ENCODE measurements at regions not wholly inside any gene's neighbourhood (a gene's known extent, or its start where the extent isn't known, plus 50 kb on each side); places are given as distances from the start of the nearest gene placed in this dataset.

GRCh38 chr15:50821476-50821875 lies 56.0 kb upstream of the SPPL2A start:
- no peaks in the 10 kb centered on the region for H3K4me1 ChIP-seq (ENCODE audit: control insufficient read depth, insufficient read depth, low read length)
- WGBS (ENCODE audit: insufficient coverage): 96% methylated on average over 3 of the region's 3 CpGs
- H3K27me3 Mint-ChIP-seq (ENCODE audit: low read depth in 2 of 2): peaks cover 6 to 16% of the 10 kb centered on the region in 2 donors
- no peak overlapping the region for H3K4me3 ChIP-seq (ENCODE audit: low read length)
- H3K9me3 ChIP-seq (ENCODE audit: control insufficient read depth, insufficient read depth, low read length): no peaks in the 10 kb centered on the region
- no peaks in the 10 kb centered on the region for H3K9me3 Mint-ChIP-seq
- DNase-seq: no peak
- no peak overlapping the region for H3K27ac Mint-ChIP-seq
- TF ChIP-seq CTCF (IDR thresholded peaks at IDR 0.05): no peak
- no peak overlapping the region for H3K4me3 Mint-ChIP-seq
- ATAC-seq: no peak
- H3K36me3 ChIP-seq (ENCODE audit: control insufficient read depth, insufficient read depth, low read length): no peaks in the 10 kb centered on the region
- no peaks in the 10 kb centered on the region for H3K27me3 ChIP-seq (ENCODE audit: control insufficient read depth, insufficient read depth, low read length)
- no peaks in the 10 kb centered on the region for H3K4me1 Mint-ChIP-seq
- no peaks in the 10 kb centered on the region for H3K36me3 Mint-ChIP-seq
- H3K27ac ChIP-seq (ENCODE audit: low read length): no peak overlapping the region
- intact Hi-C loops (cut with micrococcal nuclease): no loop called here

GRCh38 chr15:50820808-50821382 lies 55.4 kb upstream of the SPPL2A start:
- Mint-ChIP-seq H3K9me3 (no peaks in the 10 kb centered on the region), H3K27me3 (ENCODE audit: low read depth in 2 of 2) (peaks cover 6 to 13% of the 10 kb centered on the region in 2 donors), H3K4me1 (no peaks in the 10 kb centered on the region), H3K27ac (no peak overlapping the region), H3K36me3 (no peaks in the 10 kb centered on the region), H3K4me3 (no peak overlapping the region)
- Histone ChIP-seq H3K4me1 (ENCODE audit: control insufficient read depth, insufficient read depth, low read length) (no peaks in the 10 kb centered on the region), H3K27ac (ENCODE audit: low read length) (no peak overlapping the region), H3K27me3 (ENCODE audit: control insufficient read depth, insufficient read depth, low read length) (no peaks in the 10 kb centered on the region), H3K36me3 (ENCODE audit: control insufficient read depth, insufficient read depth, low read length) (no peaks in the 10 kb centered on the region), H3K9me3 (ENCODE audit: control insufficient read depth, insufficient read depth, low read length) (no peaks in the 10 kb centered on the region), H3K4me3 (ENCODE audit: low read length) (no peak overlapping the region)
- ATAC-seq (no peak), DNase-seq (no peak)
- intact Hi-C loops (cut with micrococcal nuclease): no loop called here
- TF ChIP-seq CTCF (IDR thresholded peaks at IDR 0.05): no peak
- 95% methylated on average over 6 of the region's 6 CpGs for WGBS (ENCODE audit: insufficient coverage)

- TF ChIP-seq CTCF (IDR thresholded peaks at IDR 0.05): no peak
- Histone ChIP-seq H3K36me3 (ENCODE audit: control insufficient read depth, insufficient read depth, low read length) (no peaks in the 10 kb centered on the region), H3K4me1 (ENCODE audit: control insufficient read depth, insufficient read depth, low read length) (no peaks in the 10 kb centered on the region), H3K9me3 (ENCODE audit: control insufficient read depth, insufficient read depth, low read length) (no peaks in the 10 kb centered on the region), H3K4me3 (ENCODE audit: low read length) (no peak overlapping the region), H3K27me3 (ENCODE audit: control insufficient read depth, insufficient read depth, low read length) (no peaks in the 10 kb centered on the region), H3K27ac (ENCODE audit: low read length) (no peak overlapping the region)
- no peaks in the 10 kb centered on the region for H3K9me3 Mint-ChIP-seq
- H3K4me3 Mint-ChIP-seq: no peak overlapping the region
- DNase-seq (no peak), ATAC-seq (no peak)
- H3K27me3 Mint-ChIP-seq (ENCODE audit: low read depth in 2 of 2): peaks cover 6 to 8% of the 10 kb centered on the region in 2 donors
- H3K27ac Mint-ChIP-seq: no peak overlapping the region
- no peaks in the 10 kb centered on the region for H3K36me3 Mint-ChIP-seq
- H3K4me1 Mint-ChIP-seq: no peaks in the 10 kb centered on the region
- intact Hi-C loops (cut with micrococcal nuclease): no loop called here
Measured at GRCh38 chr15:50819344-50819743, 53.8 kb upstream of the SPPL2A start.

GRCh38 chr15:50815958-50816590 lies 50.6 kb upstream of the SPPL2A start:
- intact Hi-C loops (cut with micrococcal nuclease): no loop called here
- DNase-seq: no peak
- Histone ChIP-seq H3K4me1 (ENCODE audit: control insufficient read depth, insufficient read depth, low read length) (no peaks in the 10 kb centered on the region), H3K9me3 (ENCODE audit: control insufficient read depth, insufficient read depth, low read length) (no peaks in the 10 kb centered on the region), H3K36me3 (ENCODE audit: control insufficient read depth, insufficient read depth, low read length) (no peaks in the 10 kb centered on the region), H3K27me3 (ENCODE audit: control insufficient read depth, insufficient read depth, low read length) (no peaks in the 10 kb centered on the region), H3K4me3 (ENCODE audit: low read length) (no peak overlapping the region), H3K27ac (ENCODE audit: low read length) (no peak overlapping the region)
- no peaks in the 10 kb centered on the region for H3K4me1 Mint-ChIP-seq
- no peaks in the 10 kb centered on the region for H3K36me3 Mint-ChIP-seq
- no peaks in the 10 kb centered on the region for H3K9me3 Mint-ChIP-seq
- 76% methylated on average over 4 of the region's 5 CpGs for WGBS (ENCODE audit: insufficient coverage)
- no peak overlapping the region for H3K27ac Mint-ChIP-seq
- no peak overlapping the region for H3K4me3 Mint-ChIP-seq
- TF ChIP-seq CTCF (IDR thresholded peaks at IDR 0.05): no peak
- peaks cover 0 to 6% of the 10 kb centered on the region in 2 donors for H3K27me3 Mint-ChIP-seq (ENCODE audit: low read depth in 2 of 2)
- ATAC-seq: no peak

All from natural killer cell (primary cell).